ENCODE measurements at regions not wholly inside any gene's neighbourhood (a gene's known extent, or its start where the extent isn't known, plus 50 kb on each side); places are given as distances from the start of the nearest gene placed in this dataset.

DNA sequence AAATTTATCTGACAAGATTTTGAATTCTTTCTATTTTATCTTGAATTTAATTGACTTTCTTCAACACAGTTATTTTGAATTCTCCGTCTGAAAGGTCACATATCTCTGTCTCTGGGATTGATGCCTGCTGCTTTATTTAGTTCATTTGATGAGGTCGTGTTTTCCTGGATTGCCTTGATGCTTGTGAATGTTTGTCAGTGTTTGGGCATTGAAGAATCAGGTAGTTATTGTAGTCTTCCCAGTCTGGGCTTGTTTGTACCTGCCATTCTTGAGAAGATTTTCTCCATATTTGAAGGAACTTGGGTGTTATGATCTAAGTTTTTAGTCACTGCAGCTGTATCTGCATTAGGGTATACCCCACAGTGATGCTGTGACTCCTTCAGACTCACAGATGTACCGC, 315.8 kb upstream of the DDHD1 start:
- no peak overlapping the region for H3K27ac ChIP-seq (ENCODE audit: low read depth in 1 of 2, low read length in 2 of 2)
- H3K4me3 ChIP-seq (replicated peaks in 1 of 3; ENCODE audit: low read depth in 2 of 3, low read length in 3 of 3): no peak overlapping the region
- Mint-ChIP-seq H3K4me1 (no peaks in the 10 kb centered on the region), H3K4me3 (no peak overlapping the region), H3K27ac (no peak overlapping the region), H3K36me3 (no peaks in the 10 kb centered on the region), H3K27me3 (ENCODE audit: low read depth in 3 of 3) (no peaks in the 10 kb centered on the region), H3K9me3 (peaks cover 2 to 5% (median 4%) of the 10 kb centered on the region in 7 donors)
- intact Hi-C loops (cut with micrococcal nuclease): no loop called here
- H3K9me3 ChIP-seq (replicated peaks in 1 of 2; ENCODE audit: control insufficient read depth in 1 of 2, insufficient read depth in 1 of 2, low read length in 2 of 2): peaks cover 0 to 8% of the 10 kb centered on the region in 2 donors
- no peaks in the 10 kb centered on the region for H3K27me3 ChIP-seq (ENCODE audit: control insufficient read depth in 2 of 2, insufficient read depth in 2 of 2, low read length in 2 of 2)
- no peaks in the 10 kb centered on the region for H4K20me1 ChIP-seq (ENCODE audit: insufficient read depth, low read length)
- no peaks in the 10 kb centered on the region for H3K36me3 ChIP-seq (replicated peaks in 1 of 2; ENCODE audit: control insufficient read depth in 1 of 2, insufficient read depth in 2 of 2, low read length in 2 of 2)
- H3K9ac ChIP-seq (ENCODE audit: insufficient read depth, low read length, poor library complexity, severe bottlenecking): no peak overlapping the region
- no peak overlapping the region for H2AFZ ChIP-seq (ENCODE audit: insufficient read depth, low read depth, low read length, poor library complexity, severe bottlenecking)
- 50% methylated on average over 1 of the region's 3 CpGs for WGBS (ENCODE audit: insufficient coverage)
- no peak for TF ChIP-seq CTCF (IDR thresholded peaks at IDR 0.05)
- H3K79me2 ChIP-seq (ENCODE audit: insufficient read depth, low read length): no peaks in the 10 kb centered on the region
- no peak overlapping the region for H3K4me2 ChIP-seq (replicated peaks; ENCODE audit: extremely low read depth, low read length, poor library complexity, severe bottlenecking)
- DNase-seq: no peak
- H3K4me1 ChIP-seq (ENCODE audit: control insufficient read depth in 1 of 2, insufficient read depth in 2 of 2, low read length in 2 of 2): no peaks in the 10 kb centered on the region

DNA sequence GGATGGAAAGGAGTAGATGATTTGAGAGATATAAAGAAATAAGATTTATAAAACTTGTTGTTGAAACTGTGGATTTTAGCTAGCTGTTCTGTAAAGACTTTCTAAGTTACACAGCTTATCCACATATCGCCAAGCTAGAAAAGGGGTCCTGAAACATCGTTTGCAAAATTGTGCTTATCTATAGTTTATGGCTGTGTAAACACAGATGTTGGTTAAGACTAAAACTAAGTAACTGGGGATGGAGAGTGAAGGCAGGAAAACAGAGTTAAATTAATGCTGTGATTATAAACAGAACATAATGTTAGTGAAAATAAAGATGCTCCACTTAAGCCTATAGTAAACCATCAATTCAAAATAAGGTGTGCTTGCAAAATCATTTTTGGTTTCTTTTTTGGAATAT, 311.3 kb upstream of the DDHD1 start:
- Histone ChIP-seq H3K4me1 (ENCODE audit: control insufficient read depth in 1 of 2, insufficient read depth in 2 of 2, low read length in 2 of 2) (no peaks in the 10 kb centered on the region), H3K27ac (ENCODE audit: low read depth in 1 of 2, low read length in 2 of 2) (no peak overlapping the region), H3K36me3 (replicated peaks in 1 of 2; ENCODE audit: control insufficient read depth in 1 of 2, insufficient read depth in 2 of 2, low read length in 2 of 2) (no peaks in the 10 kb centered on the region), H4K20me1 (ENCODE audit: insufficient read depth, low read length) (no peaks in the 10 kb centered on the region), H3K79me2 (ENCODE audit: insufficient read depth, low read length) (no peaks in the 10 kb centered on the region), H3K9ac (ENCODE audit: insufficient read depth, low read length, poor library complexity, severe bottlenecking) (no peak overlapping the region), H3K4me3 (replicated peaks in 1 of 3; ENCODE audit: low read depth in 2 of 3, low read length in 3 of 3) (no peak overlapping the region), H3K4me2 (replicated peaks; ENCODE audit: extremely low read depth, low read length, poor library complexity, severe bottlenecking) (no peak overlapping the region), H2AFZ (ENCODE audit: insufficient read depth, low read depth, low read length, poor library complexity, severe bottlenecking) (no peak overlapping the region), H3K9me3 (replicated peaks in 1 of 2; ENCODE audit: control insufficient read depth in 1 of 2, insufficient read depth in 1 of 2, low read length in 2 of 2) (peaks cover 0 to 3% of the 10 kb centered on the region in 2 donors), H3K27me3 (ENCODE audit: control insufficient read depth in 2 of 2, insufficient read depth in 2 of 2, low read length in 2 of 2) (no peaks in the 10 kb centered on the region)
- intact Hi-C loops (cut with micrococcal nuclease): no loop called here
- DNase-seq: no peak
- H3K36me3 Mint-ChIP-seq: no peaks in the 10 kb centered on the region
- H3K9me3 Mint-ChIP-seq: peaks cover 0 to 10% (median 4%) of the 10 kb centered on the region in 7 donors
- H3K27ac Mint-ChIP-seq: no peak overlapping the region
- H3K4me1 Mint-ChIP-seq: no peaks in the 10 kb centered on the region
- no CpG with 5 or more reads among the region's 2 CpGs for WGBS (ENCODE audit: insufficient coverage)
- no peak overlapping the region for H3K4me3 Mint-ChIP-seq
- no peaks in the 10 kb centered on the region for H3K27me3 Mint-ChIP-seq (ENCODE audit: low read depth in 3 of 3)
- no peak for TF ChIP-seq CTCF (IDR thresholded peaks at IDR 0.05)

All from CD14-positive monocyte (primary cell).